ENCODE measurements at regions not wholly inside any gene's neighbourhood (a gene's known extent, or its start where the extent isn't known, plus 50 kb on each side); places are given as distances from the start of the nearest gene placed in this dataset.

GRCh38 chr7:68417659-68418058, 1180.6 kb upstream of the AUTS2 start:
- Histone ChIP-seq H3K36me3 (ENCODE audit: control insufficient read depth in 1 of 2, insufficient read depth in 2 of 2, low read length in 2 of 2) (no peaks in the 10 kb centered on the region), H3K4me1 (ENCODE audit: control insufficient read depth in 1 of 2, insufficient read depth in 2 of 2, low read length in 2 of 2) (no peaks in the 10 kb centered on the region), H3K27ac (ENCODE audit: low read depth, low read length) (no peak overlapping the region), H3K9ac (ENCODE audit: low read depth in 1 of 2, low read length in 2 of 2) (no peak overlapping the region), H3K27me3 (ENCODE audit: control insufficient read depth in 1 of 2, insufficient read depth in 2 of 2, low read length in 2 of 2) (no peaks in the 10 kb centered on the region), H3K4me3 (ENCODE audit: low read depth in 1 of 2, low read length in 2 of 2) (no peak overlapping the region), H3K9me3 (ENCODE audit: control insufficient read depth in 1 of 2, low read length in 2 of 2) (peaks cover 0 to 2% of the 10 kb centered on the region in 2 donors)

- Histone ChIP-seq H3K27me3 (ENCODE audit: control insufficient read depth in 1 of 2, insufficient read depth in 2 of 2, low read length in 2 of 2) (no peaks in the 10 kb centered on the region), H3K27ac (ENCODE audit: low read depth, low read length) (no peak overlapping the region), H3K4me1 (ENCODE audit: control insufficient read depth in 1 of 2, insufficient read depth in 2 of 2, low read length in 2 of 2) (no peaks in the 10 kb centered on the region), H3K9ac (ENCODE audit: low read depth in 1 of 2, low read length in 2 of 2) (no peak overlapping the region), H3K36me3 (ENCODE audit: control insufficient read depth in 1 of 2, insufficient read depth in 2 of 2, low read length in 2 of 2) (no peaks in the 10 kb centered on the region), H3K9me3 (ENCODE audit: control insufficient read depth in 1 of 2, low read length in 2 of 2) (peaks cover 0 to 2% of the 10 kb centered on the region in 2 donors), H3K4me3 (ENCODE audit: low read depth in 1 of 2, low read length in 2 of 2) (no peak overlapping the region)
Measured at GRCh38 chr7:68420342-68421192, 1177.7 kb upstream of the AUTS2 start.

DNA sequence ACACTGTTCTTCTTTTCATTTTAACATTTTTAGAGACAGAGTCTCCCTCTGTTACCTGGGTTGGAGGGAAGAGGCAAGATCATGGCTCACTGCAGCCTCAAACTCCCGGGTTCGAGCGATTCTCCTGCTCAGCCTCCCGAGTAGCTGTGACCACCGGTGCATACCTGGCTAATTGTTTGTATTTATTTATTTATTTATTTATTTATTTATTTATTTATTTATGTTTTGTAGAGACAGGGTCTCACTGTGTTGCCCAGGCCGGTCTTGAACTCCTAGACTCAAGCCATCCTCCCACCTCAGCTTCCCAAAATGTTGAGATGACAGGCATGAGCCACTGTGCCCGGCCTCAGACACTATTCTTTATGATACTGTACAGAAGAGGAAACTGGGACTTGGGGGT, 1176.6 kb upstream of the AUTS2 start:
- H3K4me3 ChIP-seq (ENCODE audit: low read depth in 1 of 2, low read length in 2 of 2) = no peak overlapping the region
- H3K27ac ChIP-seq (ENCODE audit: low read depth, low read length) = no peak overlapping the region
- no peaks in the 10 kb centered on the region for H3K4me1 ChIP-seq (ENCODE audit: control insufficient read depth in 1 of 2, insufficient read depth in 2 of 2, low read length in 2 of 2)
- no peaks in the 10 kb centered on the region for H3K9me3 ChIP-seq (ENCODE audit: control insufficient read depth in 1 of 2, low read length in 2 of 2)
- no peak overlapping the region for H3K9ac ChIP-seq (ENCODE audit: low read depth in 1 of 2, low read length in 2 of 2)
- H3K36me3 ChIP-seq (ENCODE audit: control insufficient read depth in 1 of 2, insufficient read depth in 2 of 2, low read length in 2 of 2) = no peaks in the 10 kb centered on the region
- no peaks in the 10 kb centered on the region for H3K27me3 ChIP-seq (ENCODE audit: control insufficient read depth in 1 of 2, insufficient read depth in 2 of 2, low read length in 2 of 2)

DNA sequence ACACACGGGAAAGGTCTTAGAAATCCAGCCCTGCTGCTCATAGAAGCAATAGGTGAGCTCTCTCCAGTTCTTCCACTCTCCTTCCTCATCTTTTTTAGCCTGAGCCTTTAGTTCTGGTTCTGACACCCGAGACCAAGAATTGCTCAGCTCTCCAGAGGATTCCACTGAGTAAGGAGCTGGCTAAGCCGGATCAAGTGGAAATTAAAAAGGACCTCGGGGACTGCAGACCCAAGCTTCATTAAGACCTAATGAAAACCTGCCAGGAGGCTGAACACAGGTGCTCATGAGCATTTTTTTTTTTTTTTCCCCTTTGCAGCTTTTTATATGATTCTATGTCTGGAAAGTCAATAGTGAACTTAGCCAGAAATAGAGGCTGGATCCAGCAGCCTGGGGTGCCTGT, 1176.0 kb upstream of the AUTS2 start:
- H3K4me1 ChIP-seq (ENCODE audit: control insufficient read depth in 1 of 2, insufficient read depth in 2 of 2, low read length in 2 of 2) = no peaks in the 10 kb centered on the region
- H3K9ac ChIP-seq (ENCODE audit: low read depth in 1 of 2, low read length in 2 of 2) = no peak overlapping the region
- H3K9me3 ChIP-seq (ENCODE audit: control insufficient read depth in 1 of 2, low read length in 2 of 2) = no peaks in the 10 kb centered on the region
- H3K4me3 ChIP-seq (ENCODE audit: low read depth in 1 of 2, low read length in 2 of 2) = no peak overlapping the region
- no peaks in the 10 kb centered on the region for H3K27me3 ChIP-seq (ENCODE audit: control insufficient read depth in 1 of 2, insufficient read depth in 2 of 2, low read length in 2 of 2)
- no peaks in the 10 kb centered on the region for H3K36me3 ChIP-seq (ENCODE audit: control insufficient read depth in 1 of 2, insufficient read depth in 2 of 2, low read length in 2 of 2)
- no peak overlapping the region for H3K27ac ChIP-seq (ENCODE audit: low read depth, low read length)

- H3K9me3 ChIP-seq (ENCODE audit: control insufficient read depth in 1 of 2, low read length in 2 of 2) = no peaks in the 10 kb centered on the region
- no peak overlapping the region for H3K27ac ChIP-seq (ENCODE audit: low read depth, low read length)
- H3K4me1 ChIP-seq (ENCODE audit: control insufficient read depth in 1 of 2, insufficient read depth in 2 of 2, low read length in 2 of 2) = no peaks in the 10 kb centered on the region
- no peaks in the 10 kb centered on the region for H3K36me3 ChIP-seq (ENCODE audit: control insufficient read depth in 1 of 2, insufficient read depth in 2 of 2, low read length in 2 of 2)
- H3K9ac ChIP-seq (ENCODE audit: low read depth in 1 of 2, low read length in 2 of 2) = no peak overlapping the region
- no peaks in the 10 kb centered on the region for H3K27me3 ChIP-seq (ENCODE audit: control insufficient read depth in 1 of 2, insufficient read depth in 2 of 2, low read length in 2 of 2)
- no peak overlapping the region for H3K4me3 ChIP-seq (ENCODE audit: low read depth in 1 of 2, low read length in 2 of 2)
Measured at GRCh38 chr7:68423356-68423755, 1174.9 kb upstream of the AUTS2 start.

DNA sequence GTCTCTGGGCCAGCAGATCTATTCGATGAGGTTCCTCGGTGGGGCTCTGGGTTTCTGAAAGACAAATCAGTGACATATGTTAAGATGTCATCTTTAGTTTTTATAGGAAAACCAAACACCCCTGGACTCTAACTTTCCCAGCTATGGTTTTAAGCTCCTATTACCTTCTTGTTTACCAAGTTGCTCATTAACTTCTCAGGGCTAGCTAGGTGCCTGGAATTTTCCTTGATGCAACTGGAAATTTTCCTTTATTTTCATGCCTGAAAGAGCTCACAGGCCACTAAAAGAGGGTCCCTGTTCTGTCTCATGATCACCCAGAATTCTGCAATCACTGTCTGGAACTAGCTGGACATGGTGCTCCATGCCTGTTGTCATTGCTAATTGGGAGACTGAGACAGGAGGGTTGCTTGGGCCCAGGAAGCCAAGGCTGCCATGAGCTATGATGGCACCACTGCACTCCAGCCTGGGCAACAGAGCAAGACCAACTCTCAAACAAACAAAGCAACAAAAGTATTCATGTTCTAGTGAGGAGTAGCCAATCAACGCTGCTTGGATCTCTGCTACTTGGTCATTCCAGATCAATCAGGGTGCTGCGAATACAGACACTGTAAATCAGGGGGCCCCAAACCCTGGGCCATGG, 1173.5 kb upstream of the AUTS2 start:
- Histone ChIP-seq H3K4me3 (ENCODE audit: low read depth in 1 of 2, low read length in 2 of 2) (no peak overlapping the region), H3K27me3 (ENCODE audit: control insufficient read depth in 1 of 2, insufficient read depth in 2 of 2, low read length in 2 of 2) (no peaks in the 10 kb centered on the region), H3K9ac (ENCODE audit: low read depth in 1 of 2, low read length in 2 of 2) (no peak overlapping the region), H3K27ac (ENCODE audit: low read depth, low read length) (no peak overlapping the region), H3K4me1 (ENCODE audit: control insufficient read depth in 1 of 2, insufficient read depth in 2 of 2, low read length in 2 of 2) (no peaks in the 10 kb centered on the region), H3K36me3 (ENCODE audit: control insufficient read depth in 1 of 2, insufficient read depth in 2 of 2, low read length in 2 of 2) (no peaks in the 10 kb centered on the region), H3K9me3 (ENCODE audit: control insufficient read depth in 1 of 2, low read length in 2 of 2) (no peaks in the 10 kb centered on the region)

DNA sequence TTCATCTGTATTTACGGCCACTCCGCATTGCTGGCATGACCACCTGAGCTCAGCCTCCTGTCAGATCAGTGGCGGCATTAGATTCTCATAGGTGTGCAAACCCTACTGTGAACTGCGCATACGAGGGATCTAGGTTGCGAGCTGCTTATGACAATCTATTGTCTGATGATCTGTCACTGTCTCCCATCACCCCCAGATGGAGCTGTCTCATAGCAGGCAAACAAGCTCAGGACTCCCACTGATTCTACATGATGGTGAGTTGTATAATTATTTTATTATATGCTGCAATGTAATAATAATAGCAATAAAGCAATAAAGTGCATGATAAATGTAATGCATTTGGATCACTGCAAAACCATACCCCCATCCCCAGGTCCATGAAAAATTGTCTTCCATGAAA, 1172.9 kb upstream of the AUTS2 start:
- Histone ChIP-seq H3K9ac (ENCODE audit: low read depth in 1 of 2, low read length in 2 of 2) (no peak overlapping the region), H3K4me1 (ENCODE audit: control insufficient read depth in 1 of 2, insufficient read depth in 2 of 2, low read length in 2 of 2) (no peaks in the 10 kb centered on the region), H3K27ac (ENCODE audit: low read depth, low read length) (no peak overlapping the region), H3K9me3 (ENCODE audit: control insufficient read depth in 1 of 2, low read length in 2 of 2) (no peaks in the 10 kb centered on the region), H3K36me3 (ENCODE audit: control insufficient read depth in 1 of 2, insufficient read depth in 2 of 2, low read length in 2 of 2) (no peaks in the 10 kb centered on the region), H3K27me3 (ENCODE audit: control insufficient read depth in 1 of 2, insufficient read depth in 2 of 2, low read length in 2 of 2) (no peaks in the 10 kb centered on the region), H3K4me3 (ENCODE audit: low read depth in 1 of 2, low read length in 2 of 2) (no peak overlapping the region)

- Histone ChIP-seq H3K4me3 (ENCODE audit: low read depth in 1 of 2, low read length in 2 of 2) (no peak overlapping the region), H3K9ac (ENCODE audit: low read depth in 1 of 2, low read length in 2 of 2) (no peak overlapping the region), H3K9me3 (ENCODE audit: control insufficient read depth in 1 of 2, low read length in 2 of 2) (no peaks in the 10 kb centered on the region), H3K36me3 (ENCODE audit: control insufficient read depth in 1 of 2, insufficient read depth in 2 of 2, low read length in 2 of 2) (no peaks in the 10 kb centered on the region), H3K4me1 (ENCODE audit: control insufficient read depth in 1 of 2, insufficient read depth in 2 of 2, low read length in 2 of 2) (no peaks in the 10 kb centered on the region), H3K27me3 (ENCODE audit: control insufficient read depth in 1 of 2, insufficient read depth in 2 of 2, low read length in 2 of 2) (no peaks in the 10 kb centered on the region), H3K27ac (ENCODE audit: low read depth, low read length) (no peak overlapping the region)
Measured at GRCh38 chr7:68429411-68430117, 1168.7 kb upstream of the AUTS2 start.

GRCh38 chr7:68432585-68432984, 1165.7 kb upstream of the AUTS2 start:
- H3K4me3 ChIP-seq (ENCODE audit: low read depth in 1 of 2, low read length in 2 of 2) = no peak overlapping the region
- no peak overlapping the region for H3K9ac ChIP-seq (ENCODE audit: low read depth in 1 of 2, low read length in 2 of 2)
- H3K27me3 ChIP-seq (ENCODE audit: control insufficient read depth in 1 of 2, insufficient read depth in 2 of 2, low read length in 2 of 2) = no peaks in the 10 kb centered on the region
- no peaks in the 10 kb centered on the region for H3K4me1 ChIP-seq (ENCODE audit: control insufficient read depth in 1 of 2, insufficient read depth in 2 of 2, low read length in 2 of 2)
- H3K9me3 ChIP-seq (ENCODE audit: control insufficient read depth in 1 of 2, low read length in 2 of 2) = no peaks in the 10 kb centered on the region
- no peaks in the 10 kb centered on the region for H3K36me3 ChIP-seq (ENCODE audit: control insufficient read depth in 1 of 2, insufficient read depth in 2 of 2, low read length in 2 of 2)
- H3K27ac ChIP-seq (ENCODE audit: low read depth, low read length) = no peak overlapping the region

- H3K9me3 ChIP-seq (ENCODE audit: control insufficient read depth in 1 of 2, low read length in 2 of 2) = peaks cover 0 to 1% of the 10 kb centered on the region in 2 donors
- H3K4me3 ChIP-seq (ENCODE audit: low read depth in 1 of 2, low read length in 2 of 2) = no peak overlapping the region
- H3K36me3 ChIP-seq (ENCODE audit: control insufficient read depth in 1 of 2, insufficient read depth in 2 of 2, low read length in 2 of 2) = no peaks in the 10 kb centered on the region
- no peak overlapping the region for H3K27ac ChIP-seq (ENCODE audit: low read depth, low read length)
- H3K4me1 ChIP-seq (ENCODE audit: control insufficient read depth in 1 of 2, insufficient read depth in 2 of 2, low read length in 2 of 2) = no peaks in the 10 kb centered on the region
- H3K9ac ChIP-seq (ENCODE audit: low read depth in 1 of 2, low read length in 2 of 2) = no peak overlapping the region
- H3K27me3 ChIP-seq (ENCODE audit: control insufficient read depth in 1 of 2, insufficient read depth in 2 of 2, low read length in 2 of 2) = no peaks in the 10 kb centered on the region
Measured at GRCh38 chr7:68433462-68434070, 1164.7 kb upstream of the AUTS2 start.
